Natural killer cell (primary cell): ENCODE measurements at regions not wholly inside any gene's neighbourhood (a gene's known extent, or its start where the extent isn't known, plus 50 kb on each side); places are given as distances from the start of the nearest gene placed in this dataset.
A peak's percentile ranks its signal among the peaks of the same experiment; 100 is the strongest.

Source experiments
- ATAC-seq, 3 donors: fragments of 150-1000 bp in 2 of 3; fragments of 200-7000 bp in 1 of 3; cut with Tn5 transposase; 1 replicate in 1 of 3; 2 replicates in 2 of 3; pipeline ENCODE4 v1.10.0; 2021; ENCODE audit warnings: mild to moderate bottlenecking in 2 of 3, moderate library complexity in 2 of 3
- DNase-seq, 2 donors: peaks; one replicate each; pipeline versions ENCODE4 v3.0.0 to v3.0.0-alpha.2; 2013 to 2021; ENCODE audit warnings: mixed read lengths in 1 of 2
- H3K27ac ChIP-seq: one replicate; pipeline ENCODE4 v1.5.1; 2013; ENCODE audit warnings: mild to moderate bottlenecking, low read length
- H3K27me3 ChIP-seq: one replicate; pipeline ENCODE4 v1.6.1; 2013; ENCODE audit warnings: low read length; ENCODE audit not compliant: control insufficient read depth, insufficient read depth
- H3K36me3 ChIP-seq: one replicate; pipeline ENCODE4 v1.6.1; 2013; ENCODE audit warnings: low read length; ENCODE audit not compliant: control insufficient read depth, insufficient read depth
- H3K4me1 ChIP-seq: one replicate; pipeline ENCODE4 v1.6.1; 2013; ENCODE audit warnings: low read length; ENCODE audit not compliant: control insufficient read depth, insufficient read depth
- H3K4me3 ChIP-seq: one replicate; pipeline ENCODE4 v1.5.1; 2013; ENCODE audit warnings: low read length
- H3K9me3 ChIP-seq: one replicate; pipeline ENCODE4 v1.6.1; 2013; ENCODE audit warnings: low read length; ENCODE audit not compliant: control insufficient read depth, insufficient read depth
- H3K27ac Mint-ChIP-seq, 2 donors: one replicate each; pipeline ENCODE4 v1.8.0; 2022; ENCODE audit warnings: mild to moderate bottlenecking in 2 of 2, mixed read lengths in 2 of 2, moderate library complexity in 1 of 2
- H3K27me3 Mint-ChIP-seq, 2 donors: one replicate each; pipeline ENCODE4 v1.8.0; 2022; ENCODE audit warnings: low read depth in 2 of 2, mixed read lengths in 2 of 2
- H3K36me3 Mint-ChIP-seq: one replicate; pipeline ENCODE4 v1.8.0; 2022; ENCODE audit warnings: mixed read lengths
- H3K4me1 Mint-ChIP-seq, 2 donors: one replicate each; pipeline ENCODE4 v1.8.0; 2022; ENCODE audit warnings: mixed read lengths in 2 of 2
- H3K4me3 Mint-ChIP-seq: one replicate; pipeline ENCODE4 v1.8.0; 2022; ENCODE audit warnings: mild to moderate bottlenecking, moderate library complexity, mixed read lengths
- H3K9me3 Mint-ChIP-seq, 2 donors: one replicate each; pipeline ENCODE4 v1.8.0; 2022; ENCODE audit warnings: mixed read lengths in 2 of 2
- CTCF ChIP-seq: fragments of 200-600 bp; IDR thresholded peaks from one replicate; pipeline ENCODE4 v1.8.0; 2022; ENCODE audit warnings: antibody characterized with exemption
- WGBS: methylation state at CpG from one replicate; pipeline ENCODE4 v1.1.7; 2013; ENCODE audit warnings: missing lambda C conversion rate; ENCODE audit not compliant: insufficient coverage; 5-methylcytosine and 5-hydroxymethylcytosine counted together
- intact Hi-C: fragments of 100-400 bp; cut with micrococcal nuclease; formaldehyde crosslinking; loops from one replicate; pipeline ENCODE4 v1.14.2; 2022

GRCh38 chr4:7132730-7133582 is 59.4 kb upstream of the SORCS2 start:
- Histone ChIP-seq H3K27me3 (no peaks in the 10 kb centered on the region), H3K4me3 (no peak overlapping the region), H3K4me1 (no peaks in the 10 kb centered on the region), H3K36me3 (no peaks in the 10 kb centered on the region), H3K27ac (no peak overlapping the region), H3K9me3 (peaks cover 6% of the 10 kb centered on the region)
- no peak for TF ChIP-seq CTCF
- Mint-ChIP-seq H3K4me1 (peaks cover 0 to 5% of the 10 kb centered on the region in 2 donors), H3K9me3 (peaks cover 2% of the 10 kb centered on the region in 2 donors), H3K4me3 (no peak overlapping the region), H3K36me3 (no peaks in the 10 kb centered on the region), H3K27ac (no peak overlapping the region), H3K27me3 (peaks cover 0 to 5% of the 10 kb centered on the region in 2 donors)
- intact Hi-C loops, result no loop called here
- no peak for DNase-seq
- no peak for ATAC-seq
- 95% methylated on average over 4 of the region's 4 CpGs for WGBS

DNA sequence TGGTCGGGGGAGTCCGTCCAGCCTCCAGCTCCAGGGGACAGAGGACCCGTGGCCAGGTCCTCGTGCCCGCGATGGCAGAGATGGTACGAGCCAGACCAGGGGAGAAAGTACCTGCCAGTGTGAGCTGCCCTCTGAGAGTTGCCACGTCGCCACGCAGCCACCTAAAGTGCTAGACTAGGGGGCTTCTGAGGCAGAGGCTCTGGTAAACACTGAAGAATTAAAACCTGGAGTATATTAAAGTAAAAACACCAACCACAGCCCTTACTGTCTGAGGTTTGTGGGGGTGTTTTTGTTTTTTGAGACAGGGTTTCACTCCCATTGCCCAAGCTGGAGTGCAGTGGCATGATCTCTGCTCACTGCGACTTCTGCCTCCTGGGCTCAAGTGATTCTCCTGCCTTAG is 60.1 kb upstream of the SORCS2 start:
- intact Hi-C loops, result no loop called here
- 85% methylated on average over 11 of the region's 11 CpGs for WGBS

GRCh38 chr4:7131498-7132031 is 60.8 kb upstream of the SORCS2 start:
- H3K4me3 Mint-ChIP-seq, result no peak overlapping the region
- H3K36me3 Mint-ChIP-seq, result no peaks in the 10 kb centered on the region
- H3K27me3 Mint-ChIP-seq, result peaks cover 0 to 9% of the 10 kb centered on the region in 2 donors
- ATAC-seq, result peak in 1 of 3 donors; percentile 3
- Histone ChIP-seq H3K4me1 (no peaks in the 10 kb centered on the region), H3K36me3 (no peaks in the 10 kb centered on the region), H3K9me3 (peaks cover 6% of the 10 kb centered on the region), H3K27me3 (no peaks in the 10 kb centered on the region), H3K4me3 (no peak overlapping the region), H3K27ac (no peak overlapping the region)
- H3K4me1 Mint-ChIP-seq, result peaks cover 0 to 5% of the 10 kb centered on the region in 2 donors
- WGBS, result 62% methylated on average over 3 of the region's 3 CpGs
- no peak for TF ChIP-seq CTCF
- H3K9me3 Mint-ChIP-seq, result peaks cover 2% of the 10 kb centered on the region in 2 donors
- no peak overlapping the region for H3K27ac Mint-ChIP-seq
- DNase-seq, result no peak
- intact Hi-C loops, result no loop called here

More for the DNA sequence above, 60.1 kb upstream of the SORCS2 start:
- no peaks in the 10 kb centered on the region for H3K27me3 ChIP-seq
- DNase-seq (no peak), ATAC-seq (peak in 1 of 3 donors; percentile 67)
- H3K4me1 Mint-ChIP-seq, result peaks cover 0 to 5% of the 10 kb centered on the region in 2 donors
- H3K27me3 Mint-ChIP-seq, result peaks cover 0 to 7% of the 10 kb centered on the region in 2 donors
- H3K4me3 Mint-ChIP-seq, result no peak overlapping the region
- H3K36me3 ChIP-seq, result no peaks in the 10 kb centered on the region
- no peak for TF ChIP-seq CTCF
- no peak overlapping the region for H3K4me3 ChIP-seq
- peaks cover 6% of the 10 kb centered on the region for H3K9me3 ChIP-seq
- H3K9me3 Mint-ChIP-seq, result peaks cover 2% of the 10 kb centered on the region in 2 donors
- no peak overlapping the region for H3K27ac ChIP-seq
- no peaks in the 10 kb centered on the region for H3K4me1 ChIP-seq
- no peak overlapping the region for H3K27ac Mint-ChIP-seq
- no peaks in the 10 kb centered on the region for H3K36me3 Mint-ChIP-seq
